ENCODE measurements at regions not wholly inside any gene's neighbourhood (a gene's known extent, or its start where the extent isn't known, plus 50 kb on each side); places are given as distances from the start of the nearest gene placed in this dataset.

- no peak for TF ChIP-seq CTCF (IDR thresholded peaks at IDR 0.05)
- TF ChIP-seq POLR2A (IDR thresholded peaks at IDR 0.05) = no peak
These were observed 273.8 kb upstream of the SFSWAP start for GRCh38 chr12:131436922-131437705.
